MM.1S (cell line): ENCODE measurements at regions not wholly inside any gene's neighbourhood (a gene's known extent, or its start where the extent isn't known, plus 50 kb on each side); places are given as distances from the start of the nearest gene placed in this dataset.

Experiments used
- DNase-seq: peaks from one replicate; pipeline ENCODE4 v3.0.0-alpha.2; 2015
- H2AFZ ChIP-seq: fragments of 300-600 bp; sonication (generic); 2 replicates; pipeline ENCODE4 v1.6.0; 2016; ENCODE audit warnings: antibody characterized with exemption, low read length
- H3F3A ChIP-seq: fragments of 300-600 bp; sonication (generic); 2 replicates; pipeline ENCODE4 v1.6.1; 2016; ENCODE audit warnings: mild to moderate bottlenecking, antibody characterized with exemption, low read length, moderate library complexity, mixed read lengths; ENCODE audit not compliant: insufficient read depth
- H3K27ac ChIP-seq: fragments of 300-600 bp; sonication (generic); 2 replicates; pipeline ENCODE4 v1.5.1; 2016; ENCODE audit warnings: mild to moderate bottlenecking, low read length
- H3K27me3 ChIP-seq: fragments of 300-600 bp; sonication (generic); replicated peaks from 2 replicates; pipeline ENCODE4 v1.6.0; 2016; ENCODE audit warnings: low read length; ENCODE audit not compliant: insufficient read depth
- H3K36me3 ChIP-seq: fragments of 300-600 bp; sonication (generic); replicated peaks from 2 replicates; pipeline ENCODE4 v1.6.1; 2016; ENCODE audit warnings: mild to moderate bottlenecking, low read length, mixed read lengths; ENCODE audit not compliant: insufficient read depth
- H3K4me1 ChIP-seq: fragments of 300-600 bp; sonication (generic); 2 replicates; pipeline ENCODE4 v1.6.1; 2016; ENCODE audit warnings: low read length, mixed read lengths
- H3K4me2 ChIP-seq: fragments of 300-600 bp; sonication (generic); 2 replicates; pipeline ENCODE4 v1.6.0; 2016; ENCODE audit warnings: low read depth, low read length
- H3K4me3 ChIP-seq: fragments of 300-600 bp; sonication (generic); 2 replicates; pipeline ENCODE4 v1.5.1; 2016; ENCODE audit warnings: low read length, mixed read lengths
- H3K79me2 ChIP-seq: fragments of 300-600 bp; sonication (generic); 2 replicates; pipeline ENCODE4 v1.6.1; 2016; ENCODE audit warnings: mixed run types, low read length, mixed read lengths
- H3K9ac ChIP-seq: fragments of 300-600 bp; sonication (generic); 2 replicates; pipeline ENCODE4 v1.6.1; 2016; ENCODE audit warnings: low read length, mixed read lengths
- H3K9me2 ChIP-seq: fragments of 300-600 bp; sonication (generic); replicated peaks from 2 replicates; pipeline ENCODE4 v1.6.1; 2016; ENCODE audit warnings: mild to moderate bottlenecking, low read length, mixed read lengths; ENCODE audit not compliant: insufficient read depth
- H3K9me3 ChIP-seq: fragments of 300-600 bp; sonication (generic); replicated peaks from 2 replicates; pipeline ENCODE4 v1.6.1; 2016; ENCODE audit warnings: mild to moderate bottlenecking, low read length, mixed read lengths; ENCODE audit not compliant: insufficient read depth
- H4K20me1 ChIP-seq: fragments of 300-600 bp; sonication (generic); 2 replicates; pipeline ENCODE4 v1.6.1; 2016; ENCODE audit warnings: mild to moderate bottlenecking, low read length, moderate library complexity, mixed read lengths; ENCODE audit not compliant: insufficient read depth
- CTCF ChIP-seq: fragments of 300-600 bp; sonication (generic); IDR thresholded peaks from 2 replicates; pipeline ENCODE4 v1.5.1; 2016; ENCODE audit warnings: antibody characterized with exemption, low read length, mixed read lengths
- EZH2 ChIP-seq: fragments of 300-600 bp; sonication (generic); optimal IDR thresholded peaks from 2 replicates; pipeline ENCODE3; 2017; ENCODE audit warnings: low read depth, mild to moderate bottlenecking, antibody characterized with exemption, low read length, mixed read lengths
- EZH2phosphoT487 ChIP-seq: fragments of 300-600 bp; sonication (generic); IDR thresholded peaks from 2 replicates; pipeline ENCODE4 v1.6.1; 2018; ENCODE audit warnings: antibody characterized with exemption, low read length

GRCh38 chr3:15973940-15974339 is 176.2 kb upstream of the ANKRD28 start:
- Histone ChIP-seq H3K9me3 (no peaks in the 10 kb centered on the region), H4K20me1 (no peaks in the 10 kb centered on the region), H3K27me3 (no peaks in the 10 kb centered on the region), H3K4me2 (no peak overlapping the region), H3K9ac (no peak overlapping the region), H3K27ac (no peak overlapping the region), H3K36me3 (no peaks in the 10 kb centered on the region), H3K4me3 (no peak overlapping the region), H2AFZ (no peak overlapping the region), H3K9me2 (no peaks in the 10 kb centered on the region), H3K4me1 (no peaks in the 10 kb centered on the region), H3F3A (no peaks in the 10 kb centered on the region), H3K79me2 (no peaks in the 10 kb centered on the region)
- TF ChIP-seq CTCF (no peak), EZH2 (no peak), EZH2phosphoT487 (no peak)
- no peak for DNase-seq

- H3K27ac ChIP-seq = no peak overlapping the region
- no peaks in the 10 kb centered on the region for H3K4me1 ChIP-seq
- no peak overlapping the region for H2AFZ ChIP-seq
- H3K9me3 ChIP-seq = no peaks in the 10 kb centered on the region
- H3K79me2 ChIP-seq = no peaks in the 10 kb centered on the region
- DNase-seq = no peak
- no peak overlapping the region for H3K4me3 ChIP-seq
- no peaks in the 10 kb centered on the region for H3K36me3 ChIP-seq
- no peaks in the 10 kb centered on the region for H3F3A ChIP-seq
- no peak overlapping the region for H3K4me2 ChIP-seq
- H3K9me2 ChIP-seq = no peaks in the 10 kb centered on the region
- H3K9ac ChIP-seq = no peak overlapping the region
- no peaks in the 10 kb centered on the region for H3K27me3 ChIP-seq
- H4K20me1 ChIP-seq = no peaks in the 10 kb centered on the region
- TF ChIP-seq CTCF = peak; percentile 23
- TF ChIP-seq EZH2phosphoT487 = no peak
- no peak for TF ChIP-seq EZH2
Observed at GRCh38 chr3:15974647-15975046, 176.9 kb upstream of the ANKRD28 start.

- Histone ChIP-seq H3K4me2 (no peak overlapping the region), H3K9ac (no peak overlapping the region), H3K27ac (no peak overlapping the region), H4K20me1 (no peaks in the 10 kb centered on the region), H3K27me3 (no peaks in the 10 kb centered on the region), H3K9me3 (no peaks in the 10 kb centered on the region), H2AFZ (no peak overlapping the region), H3K4me3 (no peak overlapping the region), H3K4me1 (no peaks in the 10 kb centered on the region), H3F3A (no peaks in the 10 kb centered on the region), H3K9me2 (no peaks in the 10 kb centered on the region), H3K36me3 (no peaks in the 10 kb centered on the region), H3K79me2 (no peaks in the 10 kb centered on the region)
- TF ChIP-seq CTCF (no peak), EZH2 (no peak), EZH2phosphoT487 (no peak)
- DNase-seq = no peak
Observed at GRCh38 chr3:15976524-15976923, 178.7 kb upstream of the ANKRD28 start.
